Posterior vena cava (tissue), 2 donors: ENCODE measurements at regions not wholly inside any gene's neighbourhood (a gene's known extent, or its start where the extent isn't known, plus 50 kb on each side); places are given as distances from the start of the nearest gene placed in this dataset.
"Not testable (repeated sequence)": the region's sequence is repeated elsewhere in the genome, so short reads cannot be mapped to it uniquely, and the experiment has no call there.

ENCODE experiments used
- DNase-seq: peaks from one replicate; pipeline ENCODE4 v3.0.0-alpha.2; 2020; ENCODE audit warnings: low spot score
- intact Hi-C, 2 donors: fragments of 100-400 bp; cut with DNase I; formaldehyde crosslinking; loops; one replicate each; pipeline versions ENCODE4 v1.14.1 to v1.14.2; 2022 to 2023
- donor health status: DM: yes; HTN: yes; CAD: no.
- donor health status: DM: yes; HTN: yes; CAD: no.

- no peak for DNase-seq
- intact Hi-C loops = no loop called here
Measured at GRCh38 chr5:104352954-104353353, 790.4 kb upstream of the NUDT12 start.

GRCh38 chr5:104347119-104347708, 784.6 kb upstream of the NUDT12 start:
- intact Hi-C loops = no loop called here
- DNase-seq = no peak

DNA sequence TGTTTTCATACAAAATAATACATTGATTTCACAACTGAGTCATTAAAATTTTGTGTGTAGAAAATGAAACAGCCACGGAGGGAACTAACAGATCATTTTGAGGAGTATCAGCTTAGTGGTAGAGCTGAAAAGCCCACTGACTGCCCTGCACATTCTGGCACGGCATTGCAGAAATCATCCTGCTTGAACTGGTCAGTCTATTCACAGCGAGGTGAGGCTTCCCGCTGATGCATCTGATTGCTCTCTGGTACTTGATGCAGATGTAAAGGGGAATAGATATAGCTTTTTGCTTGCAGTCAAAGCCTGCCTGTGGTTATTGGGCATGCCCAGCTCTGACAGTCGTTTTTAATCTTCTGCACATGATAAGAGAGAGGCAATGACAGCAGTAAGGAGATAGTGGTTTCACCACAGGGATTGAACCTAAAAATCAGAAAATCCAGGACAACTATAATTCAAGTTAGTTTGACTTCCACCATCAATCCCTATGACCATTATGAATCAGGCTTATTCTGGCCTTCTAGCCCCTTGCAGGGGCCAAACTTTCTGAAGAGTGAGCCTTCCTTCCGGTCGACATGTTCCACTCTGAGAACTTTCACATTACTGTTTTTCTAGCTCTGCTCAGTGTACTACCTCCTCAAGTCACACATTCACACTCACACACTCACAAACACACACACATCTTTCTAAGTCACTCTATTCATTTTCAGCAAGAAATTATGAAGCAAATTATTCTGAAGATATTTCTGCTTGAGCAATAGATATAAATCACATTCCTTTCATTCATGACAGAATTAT, 782.8 kb upstream of the NUDT12 start:
- DNase-seq = no peak
- intact Hi-C loops = no loop called here

GRCh38 chr5:104344809-104345208, 782.2 kb upstream of the NUDT12 start:
- no peak for DNase-seq
- intact Hi-C loops = no loop called here

DNA sequence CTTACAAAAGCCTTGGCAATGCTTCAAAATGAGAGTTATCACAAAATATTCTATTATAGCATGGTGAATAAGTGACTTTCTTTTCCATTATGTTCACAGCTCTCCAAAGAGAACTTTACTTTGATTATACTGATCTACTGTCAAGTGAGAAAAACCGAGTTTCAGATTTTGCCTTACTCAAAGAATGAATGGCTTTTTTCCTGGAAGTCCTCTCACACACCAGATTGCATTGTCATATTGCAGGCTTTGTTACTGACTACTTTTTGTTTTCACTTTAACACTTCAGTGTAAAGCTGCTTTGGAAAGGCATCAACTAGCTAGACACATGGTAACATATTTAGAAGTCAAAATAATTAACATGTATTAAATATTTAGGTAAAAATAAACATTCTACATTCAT, 765.2 kb upstream of the NUDT12 start:
- intact Hi-C loops = no loop called here
- DNase-seq = no peak

DNA sequence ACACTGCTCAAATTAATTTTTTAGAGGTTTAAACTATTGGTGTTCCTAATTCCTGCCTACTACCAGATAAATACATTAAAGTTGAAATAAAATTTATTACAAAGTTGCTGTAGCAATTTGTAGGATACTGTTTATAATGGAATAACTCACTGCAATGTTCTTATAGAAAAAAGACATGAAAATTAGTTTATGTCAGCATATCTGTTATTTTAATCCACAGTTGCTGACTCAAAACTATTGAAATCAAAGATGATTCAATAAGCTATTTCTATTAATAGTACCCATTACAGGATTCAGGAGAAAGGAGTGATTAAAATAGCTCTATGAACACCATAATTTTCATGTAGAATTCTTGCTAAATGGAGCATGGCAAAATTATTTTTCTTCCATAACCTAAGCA, 764.4 kb upstream of the NUDT12 start:
- intact Hi-C loops = no loop called here
- no peak for DNase-seq

DNA sequence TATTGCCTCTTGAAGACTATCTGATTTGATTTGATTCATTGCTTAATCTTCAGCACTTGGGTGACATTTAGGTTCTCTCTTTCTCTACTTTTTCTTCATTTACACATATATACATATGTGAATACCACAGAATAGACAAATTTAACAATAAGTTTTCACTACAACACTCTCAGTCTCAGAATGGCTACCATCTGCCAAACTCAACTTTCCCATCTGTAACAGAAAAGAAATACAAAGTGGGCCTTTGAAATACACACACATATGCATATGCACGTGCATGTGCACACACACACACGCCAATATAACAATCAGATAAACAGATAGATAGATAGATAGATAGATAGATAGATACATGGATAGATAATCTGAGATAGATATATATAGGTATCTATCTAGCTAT, 762.8 kb upstream of the NUDT12 start:
- intact Hi-C loops = no loop called here
- no peak for DNase-seq

GRCh38 chr5:104316676-104317075, 754.1 kb upstream of the NUDT12 start:
- DNase-seq, intact Hi-C loops: not testable (repeated sequence)

DNA sequence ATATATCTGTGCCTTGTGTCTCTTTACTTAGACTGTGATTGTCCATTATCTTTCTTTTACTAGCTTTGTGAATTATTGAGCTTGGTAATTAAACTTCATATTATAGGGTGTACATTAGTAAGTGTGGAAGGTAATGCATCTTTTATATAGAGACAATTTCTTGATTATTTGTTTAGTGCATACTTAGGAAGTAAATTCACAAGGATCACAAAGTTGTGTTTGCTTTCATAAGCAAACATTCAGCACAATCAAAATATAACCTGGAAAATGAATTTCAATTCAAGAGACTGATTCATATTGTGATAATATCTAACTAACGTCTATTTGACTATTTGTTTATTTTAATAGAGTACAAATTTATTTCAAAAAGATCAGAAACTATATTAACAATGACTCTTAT, 749.9 kb upstream of the NUDT12 start:
- no peak for DNase-seq
- intact Hi-C loops = no loop called here

GRCh38 chr5:104305602-104306001, 743.0 kb upstream of the NUDT12 start:
- no peak for DNase-seq
- intact Hi-C loops = no loop called here

DNA sequence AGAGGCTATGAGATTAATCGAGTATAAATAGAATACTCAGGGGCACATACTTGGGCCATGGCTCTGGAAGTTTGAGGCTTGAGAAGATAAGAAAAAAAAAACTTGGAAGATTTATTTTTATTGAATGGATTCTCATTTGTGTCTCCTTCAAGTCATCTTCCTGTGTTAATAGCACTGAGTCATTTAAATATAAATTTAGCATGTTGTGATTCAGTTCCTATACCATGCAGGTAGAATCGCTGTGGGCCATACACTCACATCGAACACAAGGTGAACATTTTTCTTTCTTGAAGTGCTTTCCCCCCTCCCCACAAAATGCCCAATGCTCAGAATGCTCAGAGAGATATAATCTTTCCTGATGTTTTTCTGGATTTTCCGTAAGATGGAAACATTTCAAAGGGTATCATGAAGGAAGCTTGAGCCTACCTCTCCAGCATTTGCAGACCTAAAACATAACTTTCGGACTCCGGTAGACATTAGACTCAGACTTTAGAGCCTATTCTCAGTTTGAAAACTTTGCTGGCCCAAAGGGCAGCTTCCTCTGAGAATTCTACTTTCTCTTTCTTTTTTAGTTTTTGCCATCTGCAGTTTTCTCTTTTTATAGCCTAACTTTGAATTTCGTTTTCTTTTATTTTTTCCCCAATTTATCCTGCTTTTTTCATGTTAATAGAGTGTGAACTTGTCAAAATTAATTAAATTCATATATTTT, 737.6 kb upstream of the NUDT12 start:
- DNase-seq = no peak
- intact Hi-C loops = no loop called here

- intact Hi-C loops = no loop called here
- no peak for DNase-seq
Measured at GRCh38 chr5:104298518-104298917, 735.9 kb upstream of the NUDT12 start.

DNA sequence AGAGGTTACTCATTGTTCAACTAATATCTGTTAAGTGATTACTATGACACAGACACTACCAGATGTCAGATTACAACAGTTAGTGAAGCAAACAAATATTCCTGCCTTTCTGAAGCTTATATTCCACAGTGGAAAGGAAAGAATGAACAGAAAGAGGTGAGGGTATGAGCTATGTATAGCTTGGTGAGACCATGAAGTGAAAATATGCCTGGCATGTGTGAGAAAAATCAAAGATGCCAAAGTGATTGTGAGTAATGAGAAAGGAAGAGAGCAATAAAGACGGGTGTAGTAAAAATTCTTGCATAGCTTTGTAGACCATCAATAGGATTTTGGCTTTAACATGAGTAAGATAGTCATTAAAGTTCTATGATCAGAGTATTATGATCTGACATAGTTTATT, 734.5 kb upstream of the NUDT12 start:
- intact Hi-C loops = no loop called here

GRCh38 chr5:104295991-104296390, 733.4 kb upstream of the NUDT12 start:
- intact Hi-C loops = no loop called here
- DNase-seq = no peak

More for the DNA sequence above, 734.5 kb upstream of the NUDT12 start:
- DNase-seq = no peak

DNA sequence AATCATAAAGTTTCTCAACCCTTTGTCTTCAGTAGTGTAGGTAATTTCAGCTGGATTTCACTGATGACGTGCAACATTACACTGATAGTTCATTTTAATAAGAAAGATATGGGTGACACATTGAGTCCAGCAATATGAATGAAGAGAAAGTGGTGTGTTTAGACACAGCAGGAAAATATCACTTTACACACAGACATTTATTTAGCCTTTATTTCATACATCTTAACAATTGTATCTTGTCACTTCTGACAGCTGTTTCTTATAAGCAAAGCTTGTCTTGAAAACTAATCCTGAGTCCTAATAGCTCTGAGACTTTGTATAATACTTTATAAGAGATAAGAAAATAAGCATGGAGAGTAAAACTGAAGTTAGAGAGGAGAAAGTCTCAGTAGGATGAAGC, 720.5 kb upstream of the NUDT12 start:
- intact Hi-C loops = no loop called here
- DNase-seq = no peak

DNA sequence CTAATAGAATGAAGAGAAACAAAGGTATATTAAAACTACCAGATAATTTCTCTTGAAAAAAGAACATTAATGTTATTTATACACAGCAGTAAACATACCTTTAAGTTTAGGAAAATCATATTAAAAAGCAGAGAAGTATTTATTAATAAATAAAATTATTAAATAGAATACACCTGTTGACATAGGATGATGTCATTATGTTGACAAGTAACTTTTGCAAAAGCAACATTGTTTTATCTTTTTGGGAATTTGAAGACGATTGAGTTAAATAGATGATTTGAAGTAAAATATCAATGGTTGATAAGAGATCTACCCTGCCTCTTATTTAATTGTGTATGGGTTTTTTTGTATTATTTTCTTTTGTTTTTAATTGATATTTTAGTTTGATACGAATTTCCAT, 711.1 kb upstream of the NUDT12 start:
- intact Hi-C loops = no loop called here
- no peak for DNase-seq

- no peak for DNase-seq
- intact Hi-C loops = no loop called here
Measured at GRCh38 chr5:104267320-104268015, 704.9 kb upstream of the NUDT12 start.

DNA sequence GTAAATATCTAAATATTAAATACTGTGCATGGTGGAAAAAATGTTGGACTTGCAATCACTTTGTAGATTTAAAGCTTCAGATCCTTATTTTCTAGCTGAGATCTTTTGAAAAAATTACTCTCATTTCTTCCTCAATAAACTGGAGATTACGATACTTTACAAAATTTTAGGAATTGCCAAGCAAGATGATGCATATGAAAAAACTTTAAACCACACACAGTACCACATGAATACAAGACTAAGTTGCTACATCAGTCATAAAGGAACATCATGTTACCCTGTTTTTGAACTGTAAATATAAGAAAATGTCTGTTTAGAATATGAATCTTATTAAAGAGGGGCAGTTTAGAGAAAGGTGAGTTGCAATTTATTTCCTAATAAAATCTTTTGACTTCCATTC, 703.6 kb upstream of the NUDT12 start:
- DNase-seq = no peak
- intact Hi-C loops = no loop called here

- DNase-seq = no peak
- intact Hi-C loops = no loop called here
Measured at GRCh38 chr5:104265531-104266140, 703.0 kb upstream of the NUDT12 start.

DNA sequence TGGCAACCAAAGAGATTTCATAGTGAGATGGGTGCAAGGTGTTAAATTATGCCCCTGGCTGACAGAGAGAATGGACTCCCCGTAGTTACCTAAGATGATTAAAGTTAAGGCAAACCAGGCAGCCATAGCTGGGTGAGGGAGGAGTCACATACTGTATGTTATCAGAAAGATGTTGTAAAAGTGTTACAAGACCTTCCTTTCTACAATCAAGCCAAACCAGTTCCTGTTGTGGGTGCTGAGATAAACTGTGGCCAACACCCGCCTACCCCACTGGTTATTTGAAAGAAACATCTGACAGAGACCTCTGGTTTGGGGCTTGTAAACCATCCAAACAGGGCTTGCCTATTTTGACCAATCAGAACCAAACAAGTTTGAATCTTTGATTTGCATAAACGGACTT, 684.7 kb upstream of the NUDT12 start:
- intact Hi-C loops = no loop called here
- DNase-seq = no peak
